Stimulated activated CD4-positive, alpha-beta T cell treated with anti-CD3 and anti-CD28 coated beads, Interleukin-15, amount 100 ng/mL, for 24 hours (primary cell): ENCODE measurements at regions not wholly inside any gene's neighbourhood (a gene's known extent, or its start where the extent isn't known, plus 50 kb on each side); places are given as distances from the start of the nearest gene placed in this dataset.
A peak's percentile ranks its signal among the peaks of the same experiment; 100 is the strongest.

ENCODE experiments used
- DNase-seq: peaks from one replicate; pipeline ENCODE4 v3.0.0-alpha.2; 2020

DNA sequence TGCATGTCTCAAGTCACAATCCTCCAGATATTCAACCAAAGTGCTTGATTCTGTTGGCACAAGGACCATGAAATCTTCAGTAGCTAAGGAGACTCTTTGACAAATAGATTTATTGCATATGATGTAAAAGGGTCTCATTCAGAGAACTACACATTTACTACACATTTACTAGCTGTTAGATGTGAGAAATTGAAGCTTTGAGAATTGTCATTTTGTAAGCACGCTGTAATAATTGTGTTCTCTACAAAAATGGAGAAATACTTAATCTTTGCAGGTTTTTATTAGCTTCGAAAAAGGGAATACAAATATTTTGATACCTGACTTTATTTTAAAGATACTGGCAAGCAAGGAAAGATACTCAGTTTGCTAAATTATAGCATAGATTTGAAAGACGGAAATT lies 70.2 kb upstream of the CHD2 start:
- no peak for DNase-seq

DNA sequence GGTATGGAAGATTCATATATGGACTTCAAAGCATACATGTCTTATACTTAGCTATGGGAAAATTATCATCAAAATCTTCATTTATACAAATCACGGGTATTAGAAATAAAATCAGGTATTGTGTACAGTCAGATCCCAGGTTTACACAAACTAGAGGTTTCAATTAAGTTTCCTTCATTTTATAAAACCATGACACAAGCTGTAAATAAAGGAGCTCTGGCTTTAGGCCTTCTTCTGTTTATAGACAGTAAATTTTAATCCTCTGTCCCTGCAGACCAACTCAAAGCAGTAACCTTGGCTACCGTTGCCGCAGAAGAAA lies 68.8 kb upstream of the CHD2 start:
- DNase-seq: no peak

DNA sequence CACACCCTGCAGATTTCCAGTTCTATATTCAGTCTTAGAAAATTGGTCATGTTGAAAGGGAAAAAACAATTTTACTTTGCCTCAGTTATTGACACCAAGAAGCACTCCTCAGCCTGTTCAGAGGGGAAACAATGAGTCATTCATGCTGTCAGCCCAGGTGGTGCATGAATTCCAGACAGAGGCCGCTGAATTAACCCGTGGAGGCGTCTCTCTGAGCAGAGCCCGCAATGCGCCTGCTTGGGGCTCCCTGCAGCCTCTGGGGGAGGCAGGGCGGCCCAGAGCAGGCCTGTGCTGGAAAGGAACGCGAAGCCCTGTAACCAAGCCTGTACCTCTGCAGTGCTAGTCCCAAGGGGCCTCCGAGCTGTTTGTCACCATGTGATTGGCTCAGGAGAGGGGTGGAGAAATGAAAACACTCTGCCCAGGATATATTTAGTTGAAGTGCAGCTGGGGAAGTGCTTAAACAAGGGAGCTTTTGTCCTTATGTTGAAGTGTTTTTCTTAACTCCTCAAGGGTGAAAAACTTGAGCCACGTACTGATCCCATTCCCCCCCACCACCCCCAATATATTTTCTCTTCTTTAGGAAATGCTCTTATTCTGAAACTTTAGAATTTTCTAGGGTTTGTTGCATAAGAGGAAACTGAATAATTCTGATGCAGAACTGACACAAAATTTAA lies 68.3 kb upstream of the CHD2 start:
- DNase-seq: peak; percentile 92

DNA sequence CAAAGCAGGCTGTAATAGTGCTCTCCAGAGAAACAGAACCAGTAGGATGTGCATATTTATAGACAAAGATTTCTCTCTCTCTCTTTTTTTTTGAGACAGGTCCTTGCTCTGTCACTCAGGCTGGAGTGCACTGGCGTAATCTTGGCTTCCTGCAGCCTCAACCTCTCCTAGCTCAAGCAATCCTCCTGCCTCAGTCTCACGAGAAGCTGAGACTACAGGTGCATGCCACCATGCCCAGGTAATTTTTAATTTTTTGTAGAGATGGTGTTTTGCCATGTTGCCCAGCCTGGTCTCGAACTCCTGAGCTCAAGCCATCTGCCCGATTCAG lies 67.1 kb upstream of the CHD2 start:
- DNase-seq: peak; percentile 31

DNA sequence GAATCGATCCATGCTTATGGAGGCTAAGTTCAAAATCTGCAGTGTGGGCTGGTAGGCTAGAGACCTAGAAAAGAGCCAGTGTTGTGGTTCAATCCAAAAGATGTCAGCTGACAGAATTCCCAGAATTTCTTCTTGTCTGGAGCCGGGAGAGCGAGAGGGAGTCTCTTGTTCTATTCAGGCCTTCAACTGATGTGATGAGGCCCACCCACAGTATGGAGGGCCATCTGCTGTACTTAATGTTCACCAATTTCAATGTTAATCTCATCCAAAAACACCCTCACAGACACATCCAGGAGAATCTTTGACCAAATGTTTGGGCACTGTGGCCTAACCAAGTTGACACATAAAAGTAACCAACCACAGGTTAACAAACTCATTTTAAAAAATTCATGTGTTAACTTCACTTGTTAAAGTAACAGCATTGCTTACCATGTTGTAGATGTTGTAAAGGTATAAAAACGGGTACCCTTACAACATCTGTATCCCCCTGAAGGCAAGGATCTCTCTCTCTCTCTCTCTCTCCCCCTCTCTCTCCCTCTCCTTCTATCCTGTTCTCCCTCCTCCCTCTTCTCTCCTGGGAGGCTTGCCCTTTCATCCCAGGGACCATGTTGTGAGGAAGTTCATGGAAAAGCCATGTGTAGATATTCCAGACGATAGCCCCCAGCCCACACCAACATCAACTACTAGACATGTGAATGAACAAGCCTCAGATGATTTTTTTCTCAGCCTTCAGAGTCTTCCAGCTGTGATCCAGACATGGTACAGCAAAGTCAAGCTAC lies 66.4 kb upstream of the CHD2 start:
- no peak for DNase-seq

DNA sequence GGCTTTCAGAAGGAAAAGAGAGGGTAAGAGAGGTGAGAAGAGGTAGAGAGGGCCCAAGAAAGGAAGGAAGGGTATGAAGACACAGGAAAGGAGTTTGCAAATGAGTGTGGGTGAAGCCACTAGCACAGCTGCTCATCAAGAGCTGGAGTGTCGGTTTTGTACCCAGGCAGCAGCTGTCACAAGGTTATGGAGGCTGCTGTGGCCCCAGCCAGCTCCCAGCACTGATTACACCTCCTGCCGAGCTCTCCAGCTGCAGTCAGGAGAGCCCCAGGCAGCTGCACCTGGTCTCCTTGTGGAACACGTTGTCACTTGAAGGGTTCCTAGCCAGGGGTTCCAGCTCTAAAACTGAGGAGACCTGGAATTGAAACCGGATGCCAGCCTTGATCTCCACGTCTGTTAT lies 60.4 kb upstream of the CHD2 start:
- DNase-seq: peak; percentile 26

DNA sequence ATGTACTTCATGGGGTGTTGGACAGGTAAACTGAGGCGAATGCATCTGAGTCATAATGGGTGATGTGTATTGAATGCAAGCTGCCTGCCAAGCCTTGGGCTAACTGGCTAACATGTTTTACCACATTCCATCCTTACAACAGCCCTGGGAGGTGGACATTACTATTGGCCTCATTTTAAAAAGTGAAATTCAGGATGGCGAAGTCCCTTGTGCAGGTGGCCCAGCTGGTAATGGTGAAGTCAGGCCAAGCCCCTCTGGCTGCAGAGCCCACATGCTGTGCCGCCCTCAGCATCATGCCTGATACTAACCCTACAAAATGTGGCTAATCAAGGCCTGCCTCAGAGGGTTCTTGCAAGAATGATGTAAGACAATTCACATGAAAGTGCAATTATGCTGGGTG lies 60.0 kb upstream of the CHD2 start:
- no peak for DNase-seq

DNA sequence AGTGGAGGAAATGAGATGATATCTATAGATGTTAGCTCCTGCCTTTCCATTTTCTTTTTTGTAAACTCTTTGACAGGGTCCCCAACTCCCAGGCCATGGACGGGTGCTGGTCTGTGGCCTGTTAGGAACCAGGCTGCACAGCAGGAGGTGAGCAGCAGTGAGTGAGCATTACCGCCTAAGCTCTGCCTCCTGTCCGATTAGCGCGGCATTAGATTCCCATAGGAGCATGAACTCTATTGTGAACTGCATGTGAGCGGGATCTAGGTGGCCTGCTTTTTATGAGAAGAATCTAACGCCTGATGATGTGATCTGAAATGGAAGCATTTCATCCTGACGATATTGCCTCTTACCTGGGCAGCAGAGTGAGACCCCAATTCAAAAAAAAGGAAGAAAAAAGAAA lies 56.8 kb upstream of the CHD2 start:
- no peak for DNase-seq

DNA sequence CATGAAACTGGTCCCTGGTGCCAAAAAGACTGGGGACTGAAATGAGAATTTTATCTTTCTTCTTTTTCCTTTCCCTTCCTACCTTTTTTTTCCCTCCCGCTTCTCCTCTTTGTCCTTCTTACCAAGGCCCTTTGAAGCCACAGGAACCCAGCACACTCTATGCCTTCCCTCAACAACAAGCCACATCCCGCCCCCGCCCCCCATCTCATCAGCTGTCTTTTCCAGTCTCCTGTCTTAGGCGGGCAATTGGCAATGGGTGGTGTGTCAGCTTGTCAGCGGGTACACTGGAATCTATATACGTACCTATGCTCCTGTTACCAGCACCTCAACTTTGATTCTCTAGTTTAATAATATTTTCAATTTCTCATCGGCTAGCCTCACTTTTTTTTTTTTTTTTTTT lies 56.3 kb upstream of the CHD2 start:
- DNase-seq: peak; percentile 36

DNA sequence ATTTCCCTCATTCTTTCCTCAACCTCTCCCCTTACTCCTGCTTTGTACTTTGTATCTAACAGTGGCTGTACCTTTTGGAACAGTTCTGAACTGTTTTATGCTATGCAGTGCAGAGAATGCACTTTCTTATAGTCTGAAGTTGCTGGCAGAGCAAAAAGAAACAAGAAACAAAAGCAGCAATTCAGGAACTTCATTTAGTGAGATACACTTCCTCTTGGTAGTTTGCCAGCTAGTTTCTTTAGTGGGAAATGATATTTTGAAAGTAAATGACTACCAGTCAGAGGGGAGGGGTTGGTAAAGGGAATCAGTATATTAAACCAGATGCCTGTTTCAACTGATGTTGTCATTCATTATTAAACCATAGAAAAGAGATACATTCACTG lies 55.0 kb upstream of the CHD2 start:
- no peak for DNase-seq

DNA sequence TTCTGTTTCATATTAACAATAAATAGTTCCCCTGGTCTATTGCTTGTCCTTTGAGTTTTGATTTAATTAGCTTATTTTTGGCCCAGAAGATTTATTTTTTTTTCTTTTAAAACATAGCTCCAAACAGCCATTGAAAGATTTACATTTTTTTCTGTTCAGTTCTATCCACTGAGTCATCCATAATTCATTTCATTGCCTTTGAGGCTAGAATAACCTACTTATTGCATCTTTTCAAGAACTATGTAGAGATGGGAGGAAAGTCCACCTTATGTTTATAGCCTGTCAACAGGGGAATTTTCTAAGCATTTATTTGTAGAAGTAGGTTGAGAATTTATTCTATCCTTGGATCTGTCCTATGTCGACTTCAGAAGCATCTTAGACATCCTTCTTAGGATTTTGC lies 53.4 kb upstream of the CHD2 start:
- DNase-seq: no peak

DNA sequence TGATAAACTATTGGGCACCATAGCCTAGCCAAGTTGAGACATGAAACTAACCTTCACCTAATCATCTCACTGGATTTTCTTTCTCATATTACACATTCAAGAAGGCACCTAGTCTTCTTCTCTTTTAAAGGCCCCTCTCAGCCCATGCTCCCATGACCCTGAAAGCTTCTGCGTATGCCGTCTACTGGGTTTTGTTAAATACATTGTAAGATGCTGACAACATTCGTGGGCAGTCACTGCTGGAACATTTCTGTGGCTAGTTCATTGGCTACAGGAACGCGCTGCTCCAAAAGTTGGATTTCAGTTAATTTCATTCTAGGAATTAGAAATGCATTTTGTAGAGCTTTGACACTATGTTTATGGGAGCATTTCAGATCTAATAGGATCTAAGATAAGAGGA lies 52.3 kb upstream of the CHD2 start:
- no peak for DNase-seq

DNA sequence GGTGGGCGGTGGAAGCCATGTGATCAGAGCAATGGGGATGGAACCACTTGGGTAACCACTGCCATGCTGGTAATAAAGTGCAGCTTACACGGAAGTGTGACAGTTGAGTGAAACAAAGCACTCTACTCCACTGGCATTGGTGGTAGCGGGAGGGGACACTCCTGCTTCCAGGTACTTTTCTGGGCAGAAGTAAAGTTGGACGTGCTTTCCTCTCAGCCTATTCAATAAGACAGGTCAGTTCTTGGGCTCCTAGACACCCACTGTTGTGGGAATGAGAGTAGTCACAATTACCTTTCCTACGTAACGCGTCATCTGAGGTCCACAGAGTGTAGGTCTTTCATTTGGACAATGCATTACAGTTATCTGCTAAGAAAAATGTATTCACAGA lies 51.7 kb upstream of the CHD2 start:
- DNase-seq: no peak

DNA sequence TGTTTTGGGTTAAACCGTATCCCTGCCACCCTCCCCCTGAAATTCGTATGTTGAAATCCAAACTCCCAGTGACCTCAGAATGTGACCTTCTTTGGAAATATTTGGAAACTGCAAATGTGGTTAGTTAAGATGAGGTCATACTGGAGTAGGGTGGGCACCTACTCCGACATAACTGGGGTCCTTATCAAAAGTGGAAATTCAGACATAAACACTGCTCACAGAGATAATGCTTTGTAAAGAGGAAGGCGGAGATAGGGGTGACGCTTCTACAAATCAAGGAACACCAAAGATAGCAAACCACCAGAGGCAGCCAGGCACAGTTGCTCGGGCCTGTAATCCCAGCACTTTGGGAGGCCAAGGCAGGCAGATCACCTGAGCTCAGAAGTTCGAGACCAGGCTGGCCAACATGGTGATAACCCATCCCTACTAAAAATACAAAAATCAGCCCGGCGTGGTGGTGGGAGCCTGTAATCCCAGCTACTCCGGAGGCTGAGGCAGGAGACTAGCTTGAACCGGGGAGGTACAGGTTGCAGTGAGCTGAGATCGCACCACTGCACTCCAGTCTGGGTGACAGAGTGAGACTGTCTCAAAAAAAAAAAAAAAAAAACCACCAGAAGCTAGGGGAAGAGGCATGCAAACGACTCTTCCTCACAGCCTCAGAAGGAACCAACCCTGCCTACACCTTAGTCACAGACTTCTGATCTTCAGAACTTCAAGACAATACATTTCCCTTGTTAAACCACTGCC lies 51.1 kb upstream of the CHD2 start:
- DNase-seq: peak; percentile 36

DNA sequence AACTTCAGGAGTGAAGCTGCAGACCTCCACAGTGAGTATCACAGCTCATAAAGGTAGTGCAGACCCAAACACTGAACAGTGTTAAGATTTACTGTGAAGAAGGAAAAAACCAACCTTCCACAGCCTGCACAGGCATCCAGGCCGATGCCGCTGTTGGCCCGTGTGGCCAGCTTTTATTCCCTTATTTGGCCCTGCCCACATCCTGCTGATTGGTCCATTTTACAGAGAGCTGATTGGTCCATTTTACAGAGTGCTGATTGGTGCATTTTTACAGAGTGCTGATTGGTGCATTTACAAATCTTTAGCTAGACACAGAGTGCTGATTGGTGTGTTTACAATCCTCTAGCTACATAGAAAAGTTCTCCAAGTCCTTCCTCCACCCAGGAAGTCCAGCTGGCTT lies 49.9 kb upstream of the CHD2 start:
- DNase-seq: peak; percentile 25
